H54 (cell line): ENCODE measurements at regions not wholly inside any gene's neighbourhood (a gene's known extent, or its start where the extent isn't known, plus 50 kb on each side); places are given as distances from the start of the nearest gene placed in this dataset.

ENCODE experiments used
- DNase-seq: peaks from one replicate; pipeline ENCODE4 v3.0.0; 2011; ENCODE audit warnings: low spot score, mixed read lengths; ENCODE audit not compliant: insufficient read length
- FAIRE-seq: peaks from 3 replicates; lab custom pipeline; 2011; peaks lifted over from hg19 to GRCh38; lab: Jason Lieb, UNC
- POLR2A ChIP-seq: IDR thresholded peaks from 2 replicates; pipeline ENCODE4 v1.6.1; 2011; ENCODE audit warnings: low read depth, mild to moderate bottlenecking, low read length

GRCh38 chr14:104277416-104278213 is 139.2 kb downstream of the KIF26A start:
- DNase-seq = no peak
- TF ChIP-seq POLR2A = no peak
- FAIRE-seq = no peak

DNA sequence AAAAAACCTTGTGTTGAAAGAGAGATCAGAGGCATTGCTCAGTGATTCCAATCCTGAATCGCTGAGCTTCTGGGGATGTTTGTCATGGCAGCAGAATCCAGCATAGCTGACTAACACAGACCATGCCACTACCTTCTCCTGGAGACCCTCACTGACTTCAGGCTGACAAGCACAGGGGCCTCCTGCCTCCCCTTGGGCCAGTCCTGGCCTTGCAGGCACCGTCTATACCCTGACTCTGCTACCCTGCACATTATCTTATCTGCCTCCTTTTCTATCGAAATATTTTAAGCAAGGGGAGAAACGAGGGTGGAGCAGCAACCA is 139.8 kb downstream of the KIF26A start:
- no peak for TF ChIP-seq POLR2A
- FAIRE-seq = no peak

GRCh38 chr14:104280085-104280901 is 141.9 kb downstream of the KIF26A start:
- FAIRE-seq (no peak), DNase-seq (no peak)
- TF ChIP-seq POLR2A = no peak

More for the DNA sequence above, 139.8 kb downstream of the KIF26A start:
- DNase-seq = no peak

DNA sequence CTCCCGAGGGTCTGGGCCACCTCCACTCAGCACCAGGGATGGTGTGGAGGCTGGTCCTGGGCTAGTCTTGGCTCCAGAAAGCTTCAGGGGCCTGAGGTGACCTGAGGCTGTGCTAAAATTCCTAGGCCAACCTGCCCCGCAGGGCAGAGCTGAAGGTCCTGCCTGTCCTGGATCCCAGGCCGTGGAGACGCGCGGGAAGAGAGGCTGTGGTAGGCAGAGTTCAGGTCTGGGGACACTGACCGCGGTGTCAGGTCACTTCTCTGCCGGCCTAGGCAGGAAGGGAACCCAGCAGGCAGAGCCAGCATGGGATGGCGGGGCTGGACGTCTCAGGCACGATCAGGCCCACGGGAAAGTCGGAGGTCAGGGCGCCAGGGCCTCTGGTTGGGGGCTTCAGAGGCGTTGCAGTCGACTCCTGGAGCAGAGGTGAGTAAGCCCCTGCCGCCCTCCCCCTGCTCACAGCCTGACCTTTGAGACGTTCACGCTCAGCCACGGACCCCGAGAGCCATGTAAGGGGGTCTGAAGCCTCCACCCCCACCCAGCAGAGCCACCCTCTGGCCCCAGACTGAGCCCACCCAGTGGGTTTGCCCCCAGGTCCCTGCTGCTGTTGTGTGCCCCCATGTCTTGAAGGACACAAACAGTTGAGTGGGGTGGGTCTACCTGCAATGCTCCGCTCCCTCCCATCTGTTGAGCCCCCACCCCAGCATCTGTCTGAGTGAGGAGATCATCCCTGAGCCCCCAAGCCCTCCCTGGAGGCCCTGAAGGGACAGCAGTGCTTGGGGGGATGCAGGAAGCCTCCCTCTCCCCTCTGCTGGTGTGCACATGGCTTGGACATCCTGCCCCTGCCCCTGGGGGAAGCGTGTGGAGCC is 142.7 kb downstream of the KIF26A start:
- DNase-seq (no peak), FAIRE-seq (no peak)
- TF ChIP-seq POLR2A = no peak

- FAIRE-seq = no peak
- TF ChIP-seq POLR2A = no peak
- no peak for DNase-seq
These were observed 143.4 kb downstream of the KIF26A start for GRCh38 chr14:104281768-104282301.

DNA sequence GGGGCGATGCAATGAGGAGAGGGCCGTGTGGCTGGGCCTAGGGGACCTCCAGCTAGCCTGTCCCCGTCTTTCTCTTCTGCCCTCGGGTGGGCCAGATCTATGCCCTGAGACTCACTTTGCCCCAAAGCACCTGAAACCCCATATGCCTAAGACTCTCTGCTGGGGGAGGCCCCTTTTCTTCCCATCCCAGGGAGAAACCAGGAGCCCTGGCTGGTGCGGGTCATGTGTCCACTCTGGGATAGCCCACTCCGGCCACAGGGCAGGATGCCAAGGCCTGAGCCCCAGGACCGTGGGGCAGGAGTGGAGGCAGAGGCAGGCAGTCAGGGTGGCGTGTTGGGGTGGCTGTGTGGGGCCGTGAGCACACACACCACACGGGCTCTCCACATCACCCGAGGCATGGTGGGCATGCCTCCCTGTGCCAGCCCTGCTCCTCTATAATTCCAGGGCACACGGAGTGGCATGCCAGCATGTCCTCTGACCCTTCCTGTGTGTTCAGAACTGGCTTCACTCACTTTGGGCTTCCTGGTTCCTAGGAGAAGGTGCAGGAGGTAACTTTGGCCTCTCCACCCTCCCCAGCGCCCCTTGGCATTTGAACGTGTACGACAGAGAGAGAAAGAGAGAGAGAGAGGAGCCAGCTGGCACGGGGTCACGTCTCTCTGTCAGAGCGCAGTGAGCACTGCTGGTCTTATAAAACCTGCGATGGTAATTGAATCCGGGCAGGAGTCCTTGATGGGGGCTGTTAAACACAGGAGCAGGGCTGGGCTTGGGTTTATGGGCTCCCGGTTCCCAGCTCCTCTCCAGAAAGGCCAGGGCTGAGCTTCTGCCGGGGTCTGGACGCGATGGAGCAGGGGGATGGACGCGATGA is 144.2 kb downstream of the KIF26A start:
- DNase-seq = no peak
- no peak for FAIRE-seq
- TF ChIP-seq POLR2A = no peak

DNA sequence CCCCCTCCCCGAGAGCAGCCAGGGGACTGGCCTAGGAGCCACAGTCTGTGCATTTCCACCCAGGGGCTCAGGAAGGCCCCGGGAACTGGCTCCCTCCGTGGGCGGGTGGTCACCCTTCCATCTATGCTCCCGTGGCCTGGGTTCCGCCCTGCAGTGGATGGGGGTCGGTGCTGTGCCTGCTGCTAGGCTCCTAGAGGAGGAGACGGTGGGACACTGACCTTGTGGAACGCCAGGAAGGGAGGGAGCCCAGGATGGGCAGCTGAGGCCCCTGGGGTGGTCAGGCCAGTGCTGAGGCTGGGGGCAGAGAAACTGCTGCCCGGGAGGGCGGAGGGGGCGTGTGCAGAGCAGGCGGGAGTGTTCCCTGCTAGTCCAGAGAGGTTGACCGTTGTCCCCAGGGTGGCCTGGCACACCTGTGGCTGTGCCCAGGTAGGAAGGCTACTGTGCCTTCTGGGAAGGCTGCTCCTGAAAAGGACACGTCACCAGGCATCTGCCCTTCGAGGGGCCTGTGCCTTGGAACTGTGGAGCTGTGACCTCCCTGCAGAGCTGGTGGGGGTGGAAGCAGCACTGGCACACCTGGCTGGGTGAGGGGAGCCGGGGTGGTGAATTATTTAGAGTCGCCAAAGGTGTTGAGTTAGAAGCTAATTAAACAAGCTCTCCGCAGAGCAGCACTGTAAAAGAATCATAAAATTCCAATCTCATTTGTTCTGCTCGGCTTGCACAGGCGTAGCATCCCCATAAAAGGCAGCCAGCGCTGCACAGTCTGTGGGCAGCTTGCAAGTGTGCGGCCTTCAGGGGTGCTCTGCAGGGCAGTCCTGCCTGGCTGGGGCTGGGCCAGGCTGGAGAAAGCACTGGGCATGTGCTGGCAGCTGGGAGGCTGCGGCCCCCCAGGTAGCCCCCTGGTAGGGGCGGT is 145.1 kb downstream of the KIF26A start:
- DNase-seq (no peak), FAIRE-seq (no peak)
- no peak for TF ChIP-seq POLR2A

DNA sequence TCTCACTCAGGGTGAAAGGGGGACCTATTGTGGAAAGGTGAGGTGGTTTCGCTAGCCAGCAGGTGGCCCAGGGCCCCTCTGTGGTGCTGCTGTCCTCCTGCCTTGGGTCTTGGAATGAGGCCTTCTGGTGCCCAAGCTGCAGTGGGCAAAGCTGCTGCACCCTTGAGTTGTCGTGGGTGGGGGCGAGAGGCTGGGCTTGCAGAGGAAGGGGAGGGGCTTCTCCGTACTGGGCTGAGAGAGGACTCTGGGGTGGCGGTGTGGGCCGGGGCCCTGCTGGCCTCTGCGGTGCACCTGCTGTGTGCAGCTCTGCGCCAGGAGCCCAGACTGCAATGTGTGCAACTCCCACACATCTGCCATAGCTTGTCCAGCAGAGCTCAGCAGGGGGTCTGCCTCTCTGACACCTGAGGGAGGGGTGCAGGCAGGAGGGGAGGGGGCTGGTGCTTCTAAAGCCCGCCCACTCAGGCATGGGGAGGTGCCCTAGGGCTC is 145.8 kb downstream of the KIF26A start:
- TF ChIP-seq POLR2A = no peak
- FAIRE-seq = no peak

DNA sequence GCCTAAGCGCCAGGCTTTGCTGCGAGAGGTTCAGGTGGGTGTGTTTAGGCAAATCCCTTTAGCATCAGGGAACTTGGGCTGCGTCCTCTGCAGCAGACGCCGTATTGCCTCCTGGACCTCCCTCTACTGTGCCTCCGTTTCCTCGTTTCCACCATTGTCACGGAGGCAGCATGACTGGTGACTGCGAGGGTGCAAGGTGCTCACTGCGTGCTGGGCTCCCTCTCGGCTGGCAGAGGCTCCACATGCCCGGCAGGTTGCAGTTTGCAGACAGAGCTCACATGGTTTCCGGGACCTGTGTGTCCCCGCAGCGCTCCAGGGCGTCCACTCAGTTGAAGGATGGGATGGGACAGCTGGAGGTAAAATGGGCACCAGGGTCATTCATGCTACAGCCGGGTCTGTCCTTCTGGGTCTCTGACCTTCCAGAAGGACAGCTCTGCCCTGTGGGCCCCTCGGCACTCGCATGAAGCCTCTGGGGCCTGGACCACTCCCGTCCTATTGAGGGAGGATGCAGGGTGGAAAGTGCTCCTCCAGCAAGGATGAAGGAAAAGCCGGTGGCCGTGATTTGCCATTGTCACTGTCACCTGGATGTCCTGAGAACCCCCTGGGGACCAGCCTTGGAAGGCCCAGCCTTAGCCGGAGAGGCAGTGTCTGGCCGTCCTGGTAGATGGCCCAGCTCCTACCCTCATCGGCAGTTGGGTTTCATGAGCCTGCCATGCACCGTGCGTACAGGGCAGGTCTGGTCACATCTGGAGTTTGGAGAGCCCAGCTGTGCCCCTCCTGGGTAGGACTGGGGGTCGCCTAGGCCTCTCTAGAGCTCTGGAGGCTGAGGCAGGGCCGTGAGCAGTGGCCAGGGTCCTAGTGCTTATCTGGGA is 146.5 kb downstream of the KIF26A start:
- DNase-seq = no peak
- no peak for FAIRE-seq
- no peak for TF ChIP-seq POLR2A

More for the DNA sequence above, 145.8 kb downstream of the KIF26A start:
- no peak for DNase-seq

GRCh38 chr14:104285508-104285840 is 147.1 kb downstream of the KIF26A start:
- no peak for TF ChIP-seq POLR2A
- no peak for DNase-seq
- no peak for FAIRE-seq

- DNase-seq (no peak), FAIRE-seq (no peak)
- TF ChIP-seq POLR2A = no peak
These were observed 147.7 kb downstream of the KIF26A start for GRCh38 chr14:104286086-104286485.
